ENCODE measurements at regions not wholly inside any gene's neighbourhood (a gene's known extent, or its start where the extent isn't known, plus 50 kb on each side); places are given as distances from the start of the nearest gene placed in this dataset.

DNA sequence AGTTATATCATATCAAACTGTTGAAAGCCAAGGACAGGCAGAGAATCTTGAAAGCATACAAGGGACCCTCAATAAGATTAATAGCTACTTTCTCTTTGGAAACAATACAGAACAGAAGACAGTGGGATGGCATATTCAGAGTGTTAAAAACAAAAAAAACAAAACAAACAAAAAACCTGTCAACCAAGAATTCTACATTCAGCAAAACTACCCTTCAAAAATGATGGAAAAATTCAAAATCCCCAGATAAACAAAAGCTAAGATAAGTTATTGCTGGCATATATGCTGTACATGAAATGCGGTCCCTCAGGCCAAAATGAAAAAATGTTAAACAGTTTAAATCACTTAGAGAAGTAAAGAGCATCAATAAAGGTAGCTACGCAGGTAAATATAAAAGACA is 425.1 kb downstream of the ACTL7B start:
- TF ChIP-seq, protein P1, sequence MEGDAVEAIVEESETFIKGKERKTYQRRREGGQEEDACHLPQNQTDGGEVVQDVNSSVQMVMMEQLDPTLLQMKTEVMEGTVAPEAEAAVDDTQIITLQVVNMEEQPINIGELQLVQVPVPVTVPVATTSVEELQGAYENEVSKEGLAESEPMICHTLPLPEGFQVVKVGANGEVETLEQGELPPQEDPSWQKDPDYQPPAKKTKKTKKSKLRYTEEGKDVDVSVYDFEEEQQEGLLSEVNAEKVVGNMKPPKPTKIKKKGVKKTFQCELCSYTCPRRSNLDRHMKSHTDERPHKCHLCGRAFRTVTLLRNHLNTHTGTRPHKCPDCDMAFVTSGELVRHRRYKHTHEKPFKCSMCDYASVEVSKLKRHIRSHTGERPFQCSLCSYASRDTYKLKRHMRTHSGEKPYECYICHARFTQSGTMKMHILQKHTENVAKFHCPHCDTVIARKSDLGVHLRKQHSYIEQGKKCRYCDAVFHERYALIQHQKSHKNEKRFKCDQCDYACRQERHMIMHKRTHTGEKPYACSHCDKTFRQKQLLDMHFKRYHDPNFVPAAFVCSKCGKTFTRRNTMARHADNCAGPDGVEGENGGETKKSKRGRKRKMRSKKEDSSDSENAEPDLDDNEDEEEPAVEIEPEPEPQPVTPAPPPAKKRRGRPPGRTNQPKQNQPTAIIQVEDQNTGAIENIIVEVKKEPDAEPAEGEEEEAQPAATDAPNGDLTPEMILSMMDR (optimal IDR thresholded peaks at IDR 0.05 in 1 of 3, IDR thresholded peaks at IDR 0.05 in 1 of 3, conservative IDR thresholded peaks at IDR 0.05 in 1 of 3; ENCODE audit: extremely low read depth in 1 of 3, insufficient read depth in 2 of 3, low read length in 3 of 3) = no peak
- TF ChIP-seq EZH2 (IDR thresholded peaks at IDR 0.05; ENCODE audit: low read length) = no peak

Measured in keratinocyte (primary cell).